22Rv1 (cell line): ENCODE measurements at regions not wholly inside any gene's neighbourhood (a gene's known extent, or its start where the extent isn't known, plus 50 kb on each side); places are given as distances from the start of the nearest gene placed in this dataset.
A peak's percentile ranks its signal among the peaks of the same experiment; 100 is the strongest.

ENCODE experiments used
- H3K27ac ChIP-seq: fragments of 450-650 bp; 2 replicates; pipeline ENCODE4 v1.5.1; 2017
- CTCF ChIP-seq: fragments of 450-650 bp; IDR thresholded peaks from 2 replicates; pipeline ENCODE4 v1.5.1; 2017; ENCODE audit warnings: mild to moderate bottlenecking
- ZFX ChIP-seq: fragments of 450-650 bp; IDR thresholded peaks from 2 replicates; pipeline ENCODE4 v1.6.1; 2017; ENCODE audit warnings: antibody characterized with exemption, borderline replicate concordance

- H3K27ac ChIP-seq = no peak overlapping the region
- no peak for TF ChIP-seq ZFX
- peak; percentile 77 for TF ChIP-seq CTCF
Observed at GRCh38 chr6:165098165-165098564, 211.2 kb downstream of the C6orf118 start.

- no peak for TF ChIP-seq CTCF
- no peak for TF ChIP-seq ZFX
Observed at GRCh38 chr6:165096868-165097267, 212.5 kb downstream of the C6orf118 start.

GRCh38 chr6:165096209-165096608 is 213.2 kb downstream of the C6orf118 start:
- H3K27ac ChIP-seq = no peak overlapping the region
- TF ChIP-seq ZFX (no peak), CTCF (no peak)

More at GRCh38 chr6:165096868-165097267, 212.5 kb downstream of the C6orf118 start:
- H3K27ac ChIP-seq = no peak overlapping the region

GRCh38 chr6:165092881-165093595 is 216.4 kb downstream of the C6orf118 start:
- H3K27ac ChIP-seq = no peak overlapping the region
- TF ChIP-seq ZFX (no peak), CTCF (no peak)

GRCh38 chr6:165091121-165091785 is 218.2 kb downstream of the C6orf118 start:
- no peak overlapping the region for H3K27ac ChIP-seq

GRCh38 chr6:165090242-165090641 is 219.2 kb downstream of the C6orf118 start:
- H3K27ac ChIP-seq = no peak overlapping the region
- TF ChIP-seq ZFX = no peak
- TF ChIP-seq CTCF = no peak

More at GRCh38 chr6:165091121-165091785, 218.2 kb downstream of the C6orf118 start:
- TF ChIP-seq CTCF (no peak), ZFX (no peak)

GRCh38 chr6:165086814-165087213 is 222.6 kb downstream of the C6orf118 start:
- TF ChIP-seq CTCF (no peak), ZFX (no peak)
- H3K27ac ChIP-seq = no peak overlapping the region
